ENCODE measurements at regions not wholly inside any gene's neighbourhood (a gene's known extent, or its start where the extent isn't known, plus 50 kb on each side); places are given as distances from the start of the nearest gene placed in this dataset.

DNA sequence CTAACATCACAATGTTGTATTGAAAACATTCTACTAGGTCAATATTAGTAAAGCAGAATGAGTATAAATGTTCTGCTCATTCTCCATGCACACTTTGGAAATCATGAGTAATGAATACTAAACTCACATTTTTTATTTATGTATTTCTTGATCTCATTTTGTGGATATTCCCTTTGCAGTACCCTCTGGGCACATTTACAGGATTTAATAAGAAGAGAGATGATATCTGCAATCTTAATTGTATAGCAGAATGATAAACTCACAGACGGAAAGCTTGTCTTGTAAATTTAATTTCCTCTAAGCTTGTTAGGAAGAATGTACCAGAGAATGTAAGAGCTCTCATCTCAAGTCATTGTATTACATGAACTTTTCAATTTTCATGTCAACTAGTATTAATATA is 1279.7 kb downstream of the PCDH7 start:
- Histone ChIP-seq H3K9ac (ENCODE audit: low read depth, low read length) (peak overlapping the region; percentile 28; the same call in 1 of the 2 replicates), H3K36me3 (ENCODE audit: insufficient read depth, low read length) (no peaks in the 10 kb centered on the region; the same call in 1 of the 2 replicates), H3K4me1 (ENCODE audit: insufficient read depth, low read length) (peaks cover 23% of the 10 kb centered on the region), H3K9me3 (ENCODE audit: control insufficient read depth, insufficient read depth, low read length) (no peaks in the 10 kb centered on the region)

DNA sequence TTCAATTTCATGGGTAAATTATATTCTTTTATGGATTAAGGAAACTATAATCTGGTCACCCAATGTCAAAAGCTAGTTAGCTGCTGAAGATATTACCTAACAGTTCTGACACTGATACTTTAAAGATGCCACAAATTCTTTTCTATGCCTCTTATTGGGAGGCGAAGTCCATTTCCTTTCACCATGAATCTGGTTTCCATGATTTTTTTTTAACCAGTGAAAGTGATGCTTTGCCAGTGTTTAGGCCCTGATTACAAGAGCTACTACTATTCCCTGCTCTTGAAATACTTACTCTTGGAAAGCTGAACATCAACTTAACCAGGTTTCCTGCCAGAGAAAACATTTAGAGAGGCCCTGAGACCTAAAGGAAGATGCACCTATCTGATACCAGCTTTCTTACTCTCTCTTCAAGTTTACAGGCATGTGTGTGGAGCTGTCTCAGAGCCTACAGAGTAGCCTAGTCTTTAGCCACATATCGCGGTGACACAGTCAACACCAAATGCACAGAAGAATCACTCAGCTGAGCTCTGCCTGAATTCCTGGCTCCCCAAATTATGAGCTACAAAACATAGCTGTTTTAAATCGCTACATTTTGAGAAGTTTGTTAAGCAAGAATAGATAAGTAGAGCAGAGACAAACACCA is 1280.8 kb downstream of the PCDH7 start:
- peak overlapping the region; percentile 31; the same call in 1 of the 2 replicates for H3K9ac ChIP-seq (ENCODE audit: low read depth, low read length)
- H3K4me1 ChIP-seq (ENCODE audit: insufficient read depth, low read length): peaks cover 15% of the 10 kb centered on the region; the same call in 1 of the 2 replicates
- H3K36me3 ChIP-seq (ENCODE audit: insufficient read depth, low read length): no peaks in the 10 kb centered on the region; the same call in 1 of the 2 replicates
- H3K9me3 ChIP-seq (ENCODE audit: control insufficient read depth, insufficient read depth, low read length): no peaks in the 10 kb centered on the region

DNA sequence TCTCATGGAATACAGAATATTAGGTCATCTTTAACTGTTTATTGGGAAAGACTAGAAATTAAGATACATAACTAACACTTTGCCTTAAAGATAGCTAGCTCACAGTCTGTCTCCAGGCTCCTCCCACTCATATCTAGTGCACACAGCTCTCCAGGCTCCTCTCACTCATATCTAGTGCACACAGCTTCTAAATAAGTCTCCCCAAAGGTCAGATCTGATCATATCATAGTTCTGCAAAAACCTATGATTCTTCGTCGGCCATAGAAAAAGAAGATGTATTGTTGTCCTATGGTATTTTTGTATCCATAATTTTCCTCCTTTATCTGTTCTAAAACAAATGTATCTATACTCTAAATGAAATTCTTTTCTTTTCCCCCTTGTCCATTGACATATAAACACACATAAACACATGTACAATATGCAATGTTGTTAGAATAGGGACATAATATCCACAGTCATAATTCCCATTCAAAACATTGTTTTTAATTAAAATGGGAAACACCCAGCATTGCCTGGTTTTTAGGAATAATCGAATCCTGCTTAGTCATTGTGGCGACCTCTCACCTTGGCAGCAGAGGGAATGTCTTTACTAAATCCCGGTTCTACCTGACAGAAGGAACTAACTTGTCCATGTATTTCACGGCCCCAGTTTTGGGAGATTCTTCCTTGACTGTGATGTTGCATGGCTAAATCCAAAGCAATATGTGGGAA is 1282.0 kb downstream of the PCDH7 start:
- H3K36me3 ChIP-seq (ENCODE audit: insufficient read depth, low read length): no peaks in the 10 kb centered on the region; the same call in 1 of the 2 replicates
- no peaks in the 10 kb centered on the region for H3K9me3 ChIP-seq (ENCODE audit: control insufficient read depth, insufficient read depth, low read length)
- H3K9ac ChIP-seq (ENCODE audit: low read depth, low read length): no peak overlapping the region; the same call in 1 of the 2 replicates
- H3K4me1 ChIP-seq (ENCODE audit: insufficient read depth, low read length): peaks cover 15% of the 10 kb centered on the region; the same call in 1 of the 2 replicates

DNA sequence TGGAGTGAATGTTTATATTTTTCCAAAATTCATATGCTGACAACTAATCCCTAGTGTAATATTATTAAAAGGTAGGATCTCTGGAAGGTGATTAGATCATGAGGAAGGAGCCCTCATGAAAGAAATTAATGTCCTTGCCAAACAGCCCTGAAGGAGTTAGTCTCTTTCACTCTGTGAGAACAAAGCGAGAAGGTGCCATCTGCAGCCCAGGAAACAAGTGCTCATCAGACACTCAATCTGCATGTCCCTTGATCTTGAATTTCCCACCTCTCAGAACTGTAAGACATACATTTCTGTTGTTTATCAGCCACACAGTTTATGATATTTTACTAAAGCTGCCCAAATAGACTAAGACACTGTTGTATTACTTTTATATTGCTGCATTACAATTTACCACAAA is 1283.4 kb downstream of the PCDH7 start:
- Histone ChIP-seq H3K4me1 (ENCODE audit: insufficient read depth, low read length) (peaks cover 15% of the 10 kb centered on the region; the same call in 1 of the 2 replicates), H3K9ac (ENCODE audit: low read depth, low read length) (no peak overlapping the region), H3K9me3 (ENCODE audit: control insufficient read depth, insufficient read depth, low read length) (no peaks in the 10 kb centered on the region), H3K36me3 (ENCODE audit: insufficient read depth, low read length) (no peaks in the 10 kb centered on the region; the same call in 1 of the 2 replicates)

DNA sequence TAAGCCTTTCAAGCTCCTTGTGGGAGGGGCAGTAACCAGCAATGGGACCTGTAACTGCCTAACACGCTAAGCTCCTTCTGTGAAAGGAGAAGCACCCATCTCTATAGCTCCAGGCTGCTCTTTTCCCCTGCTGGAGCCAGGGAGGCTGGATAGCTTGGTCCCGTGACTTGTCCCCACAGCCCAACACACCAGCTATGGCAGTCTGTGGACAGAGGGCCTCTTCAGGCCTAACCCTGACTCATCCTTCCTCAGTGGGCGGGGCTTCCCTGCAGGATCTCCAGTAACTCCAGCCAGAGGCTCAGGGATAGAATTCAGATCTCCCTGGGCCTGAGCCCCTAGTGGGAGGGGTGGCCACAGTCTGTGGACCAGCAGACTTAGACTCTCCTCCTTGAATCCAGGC is 1290.1 kb downstream of the PCDH7 start:
- no peaks in the 10 kb centered on the region for H3K4me1 ChIP-seq (ENCODE audit: insufficient read depth, low read length)
- H3K36me3 ChIP-seq (ENCODE audit: insufficient read depth, low read length): 0 out of 2 replicates have a peak, but pooled peaks cover 3% of the 10 kb centered on the region
- peaks cover 4% of the 10 kb centered on the region; the same call in 1 of the 2 replicates for H3K9me3 ChIP-seq (ENCODE audit: control insufficient read depth, insufficient read depth, low read length)
- H3K9ac ChIP-seq (ENCODE audit: low read depth, low read length): no peak overlapping the region

DNA sequence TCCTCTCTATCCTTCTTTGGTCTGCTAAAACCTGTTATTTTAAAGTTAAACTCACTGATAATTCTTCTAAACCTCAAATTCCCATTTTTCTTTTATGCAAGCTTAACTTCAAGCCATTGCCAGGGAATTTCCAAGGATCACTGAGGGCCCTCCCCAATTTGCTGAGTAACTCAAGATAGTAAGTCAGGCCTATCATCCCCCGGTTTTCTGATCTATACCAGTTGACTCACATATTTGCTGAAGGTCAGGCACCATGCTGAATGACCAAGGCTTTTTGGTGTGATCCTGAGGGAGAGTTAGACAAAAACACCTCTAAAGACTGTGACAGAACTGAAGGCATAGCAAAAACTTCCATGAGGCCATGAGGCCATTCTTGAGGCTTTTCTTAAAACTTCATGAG is 1301.9 kb downstream of the PCDH7 start:
- Histone ChIP-seq H3K9me3 (ENCODE audit: control insufficient read depth, insufficient read depth, low read length) (no peaks in the 10 kb centered on the region), H3K4me1 (ENCODE audit: insufficient read depth, low read length) (peaks cover 5% of the 10 kb centered on the region), H3K9ac (ENCODE audit: low read depth, low read length) (no peak overlapping the region), H3K36me3 (ENCODE audit: insufficient read depth, low read length) (no peaks in the 10 kb centered on the region; the same call in 1 of the 2 replicates)

DNA sequence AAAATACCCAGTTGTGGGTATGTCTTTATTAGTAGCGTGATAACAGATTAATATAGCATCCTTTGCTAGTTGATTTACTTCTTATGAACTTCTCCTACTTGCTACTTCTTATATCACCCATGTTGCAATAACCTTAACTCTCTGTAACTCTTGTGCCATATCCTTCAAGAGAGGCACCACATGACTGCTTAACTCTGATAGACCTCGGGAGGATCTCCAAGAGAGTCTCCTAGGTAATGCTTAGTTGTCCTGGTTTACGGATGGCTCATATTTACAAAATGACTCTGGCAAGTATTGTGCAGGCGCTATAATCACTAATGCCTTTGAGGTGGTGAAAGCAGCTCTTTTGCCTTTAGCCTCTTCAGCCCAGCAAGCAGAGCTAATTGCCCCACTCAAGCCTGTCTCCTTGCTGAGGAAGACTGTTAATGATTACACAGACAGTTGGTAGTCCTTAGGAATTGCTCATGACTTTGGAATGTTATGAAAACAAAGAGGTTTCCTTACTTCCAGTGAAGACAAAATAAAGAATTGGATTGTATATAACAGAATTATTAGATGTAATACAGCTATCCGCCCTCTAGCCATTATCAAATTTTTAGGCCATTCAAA is 1305.8 kb downstream of the PCDH7 start:
- no peaks in the 10 kb centered on the region; the same call in 1 of the 2 replicates for H3K36me3 ChIP-seq (ENCODE audit: insufficient read depth, low read length)
- no peaks in the 10 kb centered on the region for H3K9me3 ChIP-seq (ENCODE audit: control insufficient read depth, insufficient read depth, low read length)
- peaks cover 5% of the 10 kb centered on the region for H3K4me1 ChIP-seq (ENCODE audit: insufficient read depth, low read length)
- H3K9ac ChIP-seq (ENCODE audit: low read depth, low read length): no peak overlapping the region

DNA sequence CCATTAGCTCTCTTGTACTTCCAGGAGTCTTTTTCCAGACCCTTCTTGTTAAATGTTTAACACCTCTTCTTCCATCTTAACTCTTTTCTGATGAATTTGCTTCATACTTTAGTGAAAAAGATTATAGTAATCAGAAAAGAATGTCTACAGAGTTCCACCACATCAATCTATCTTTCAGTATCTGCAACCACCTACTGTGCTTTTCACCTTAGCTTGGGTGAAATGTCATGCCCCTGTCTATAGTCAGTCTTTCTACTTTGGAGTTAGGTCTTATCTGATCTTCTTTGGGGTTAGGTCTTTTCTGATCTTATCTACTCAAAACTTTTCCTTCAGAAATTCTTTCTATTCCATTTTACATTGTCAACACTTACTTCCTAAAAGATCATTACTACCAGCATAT is 1310.2 kb downstream of the PCDH7 start:
- peaks cover 5% of the 10 kb centered on the region for H3K4me1 ChIP-seq (ENCODE audit: insufficient read depth, low read length)
- no peaks in the 10 kb centered on the region; the same call in 1 of the 2 replicates for H3K36me3 ChIP-seq (ENCODE audit: insufficient read depth, low read length)
- H3K9me3 ChIP-seq (ENCODE audit: control insufficient read depth, insufficient read depth, low read length): no peaks in the 10 kb centered on the region
- H3K9ac ChIP-seq (ENCODE audit: low read depth, low read length): no peak overlapping the region

DNA sequence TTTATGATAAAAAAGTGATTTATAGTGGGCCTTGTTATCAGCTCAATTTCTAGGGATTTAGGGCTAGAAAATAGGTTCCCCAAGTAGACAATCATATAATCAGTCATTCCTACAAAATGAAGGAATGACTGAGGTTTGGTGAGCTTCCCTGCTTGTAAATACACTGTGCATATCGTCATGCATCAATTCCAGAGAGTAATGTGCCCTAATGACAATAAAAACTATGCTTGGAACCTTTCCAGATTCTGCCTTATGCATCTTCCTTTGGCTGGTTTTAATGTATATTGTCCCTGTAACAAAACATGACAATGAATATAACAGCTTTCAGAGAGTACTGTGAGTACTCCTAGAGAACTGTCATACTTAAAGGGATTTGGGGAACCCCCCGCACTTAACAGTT is 1310.9 kb downstream of the PCDH7 start:
- Histone ChIP-seq H3K9me3 (ENCODE audit: control insufficient read depth, insufficient read depth, low read length) (no peaks in the 10 kb centered on the region), H3K9ac (ENCODE audit: low read depth, low read length) (no peak overlapping the region), H3K4me1 (ENCODE audit: insufficient read depth, low read length) (peaks cover 2% of the 10 kb centered on the region), H3K36me3 (ENCODE audit: insufficient read depth, low read length) (no peaks in the 10 kb centered on the region; the same call in 1 of the 2 replicates)

DNA sequence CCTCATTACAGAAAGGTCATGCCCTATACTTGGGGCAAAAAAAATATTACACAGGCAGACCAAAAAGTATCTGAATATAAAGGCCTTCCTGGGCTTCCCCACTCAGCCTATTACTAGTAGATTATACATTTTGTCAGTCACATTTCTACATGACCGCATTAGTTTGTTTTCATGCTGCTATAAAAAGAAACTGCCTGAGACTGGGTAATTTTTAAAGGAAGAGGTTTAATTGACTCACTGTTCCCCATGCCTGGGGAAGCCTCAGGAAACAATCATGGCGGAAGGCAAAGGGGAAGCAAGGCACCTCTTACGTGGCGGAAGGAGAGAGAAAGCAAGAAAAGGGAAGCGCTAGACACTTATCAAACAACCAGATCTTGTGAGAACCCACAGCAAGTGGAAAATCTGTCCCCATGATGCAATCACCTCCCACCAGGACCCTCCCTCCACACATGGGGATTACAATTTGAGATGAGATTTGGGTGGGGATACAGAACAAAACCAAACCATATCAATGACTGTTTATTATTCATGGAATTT is 1312.0 kb downstream of the PCDH7 start:
- Histone ChIP-seq H3K9ac (ENCODE audit: low read depth, low read length) (no peak overlapping the region), H3K4me1 (ENCODE audit: insufficient read depth, low read length) (no peaks in the 10 kb centered on the region), H3K9me3 (ENCODE audit: control insufficient read depth, insufficient read depth, low read length) (no peaks in the 10 kb centered on the region), H3K36me3 (ENCODE audit: insufficient read depth, low read length) (no peaks in the 10 kb centered on the region; the same call in 1 of the 2 replicates)

DNA sequence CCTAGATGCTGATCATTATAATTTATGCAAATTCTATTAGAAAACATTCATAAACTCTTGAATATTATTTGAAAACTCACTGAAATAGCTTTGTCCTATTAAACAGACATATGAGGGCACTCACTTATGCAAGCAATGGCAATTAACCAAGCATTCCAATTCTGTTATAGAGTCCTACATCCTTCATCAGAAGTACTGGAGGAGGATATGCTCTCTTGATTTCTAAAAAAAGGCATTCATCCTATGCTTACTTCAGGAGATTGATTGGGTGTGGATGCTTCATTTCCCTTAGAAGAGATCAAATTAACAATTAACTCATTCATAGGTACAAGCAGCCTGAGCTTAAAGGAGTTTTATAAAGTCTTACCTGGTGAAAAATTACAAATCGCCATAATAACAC is 1317.2 kb downstream of the PCDH7 start:
- Histone ChIP-seq H3K9me3 (ENCODE audit: control insufficient read depth, insufficient read depth, low read length) (no peaks in the 10 kb centered on the region), H3K9ac (ENCODE audit: low read depth, low read length) (no peak overlapping the region), H3K36me3 (ENCODE audit: insufficient read depth, low read length) (no peaks in the 10 kb centered on the region), H3K4me1 (ENCODE audit: insufficient read depth, low read length) (no peaks in the 10 kb centered on the region)

DNA sequence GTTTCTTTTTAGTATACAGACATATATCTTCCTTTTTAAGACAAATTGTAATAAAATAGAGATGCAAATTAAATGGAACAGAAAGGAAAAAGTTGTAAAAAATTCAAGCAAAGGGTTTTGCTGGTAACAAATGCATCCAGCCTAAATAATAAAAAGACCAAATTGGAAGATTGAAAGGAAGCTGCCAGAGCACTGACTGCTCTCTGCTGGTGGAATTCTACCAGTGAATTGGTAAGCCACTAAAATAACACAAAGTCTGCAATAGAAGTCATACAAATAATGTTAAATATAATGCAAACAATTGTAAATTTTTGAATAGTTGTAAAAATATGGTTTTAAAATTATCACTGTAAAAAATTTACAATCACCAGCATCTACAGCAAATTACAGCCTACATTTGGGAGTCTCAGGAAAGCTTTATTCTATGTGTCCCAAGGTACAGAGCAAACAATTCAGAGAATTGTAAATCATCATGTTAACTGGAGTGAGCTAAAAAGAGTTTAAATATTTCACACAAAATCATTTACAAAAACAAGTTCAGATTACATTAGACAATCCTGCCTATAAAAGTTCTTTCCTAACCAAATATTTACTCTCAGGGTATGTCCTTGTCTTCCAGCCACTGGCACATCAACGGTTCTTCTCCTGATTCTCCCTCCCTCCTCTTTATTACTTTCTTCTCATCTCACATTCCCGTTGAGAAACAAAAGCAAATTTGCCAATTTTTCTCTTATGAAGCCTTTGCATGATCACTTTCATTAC is 1322.5 kb downstream of the PCDH7 start:
- no peak overlapping the region for H3K9ac ChIP-seq (ENCODE audit: low read depth, low read length)
- H3K4me1 ChIP-seq (ENCODE audit: insufficient read depth, low read length): no peaks in the 10 kb centered on the region
- no peaks in the 10 kb centered on the region for H3K9me3 ChIP-seq (ENCODE audit: control insufficient read depth, insufficient read depth, low read length)
- H3K36me3 ChIP-seq (ENCODE audit: insufficient read depth, low read length): no peaks in the 10 kb centered on the region; the same call in 1 of the 2 replicates

DNA sequence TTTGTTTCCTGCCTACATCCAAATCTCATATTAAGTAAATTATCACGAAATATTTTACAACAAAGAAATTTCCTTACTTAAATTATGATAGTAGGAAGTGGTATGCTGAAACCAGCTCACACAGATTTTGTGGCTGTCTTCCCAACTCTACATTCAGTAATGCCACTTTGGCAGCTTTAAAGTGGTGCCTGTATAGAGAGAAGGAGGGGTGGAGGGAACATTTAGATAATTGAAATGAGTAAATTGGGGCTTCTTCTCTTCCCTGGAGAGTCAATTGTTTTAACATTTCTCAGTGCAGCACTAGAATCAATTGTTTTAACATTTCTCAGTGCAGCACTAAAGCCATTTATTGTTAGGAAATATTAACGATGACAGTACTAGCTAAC is 1323.1 kb downstream of the PCDH7 start:
- Histone ChIP-seq H3K9me3 (ENCODE audit: control insufficient read depth, insufficient read depth, low read length) (no peaks in the 10 kb centered on the region), H3K4me1 (ENCODE audit: insufficient read depth, low read length) (no peaks in the 10 kb centered on the region), H3K9ac (ENCODE audit: low read depth, low read length) (no peak overlapping the region), H3K36me3 (ENCODE audit: insufficient read depth, low read length) (no peaks in the 10 kb centered on the region; the same call in 1 of the 2 replicates)

DNA sequence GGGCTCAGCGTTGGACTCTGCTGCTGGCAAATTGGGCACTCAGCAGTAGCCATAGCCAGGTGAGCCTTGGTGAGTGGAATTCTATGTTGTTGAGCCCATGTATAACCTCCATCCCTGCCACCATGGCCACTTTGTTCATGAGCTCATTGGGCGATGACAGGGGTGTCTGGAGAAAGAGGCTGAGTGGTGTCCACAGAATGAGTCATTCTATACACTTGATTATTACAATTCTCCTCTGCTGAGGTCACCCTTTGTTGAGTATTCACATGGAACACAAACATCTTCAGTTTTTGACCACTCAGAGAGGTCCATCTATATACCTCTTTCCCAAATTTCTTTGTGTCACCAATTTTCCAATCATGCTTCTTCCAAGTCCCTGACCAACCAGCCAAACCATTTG is 1341.7 kb downstream of the PCDH7 start:
- no peak overlapping the region for H3K9ac ChIP-seq (ENCODE audit: low read depth, low read length)

More for the DNA sequence above, 1341.7 kb downstream of the PCDH7 start:
- no peaks in the 10 kb centered on the region for H3K9me3 ChIP-seq (ENCODE audit: control insufficient read depth, insufficient read depth, low read length)
- H3K4me1 ChIP-seq (ENCODE audit: insufficient read depth, low read length): no peaks in the 10 kb centered on the region
- H3K36me3 ChIP-seq (ENCODE audit: insufficient read depth, low read length): no peaks in the 10 kb centered on the region; the same call in 1 of the 2 replicates

Data from ES-I3 (cell line).